Peyer's patch (tissue), 4 donors: ENCODE measurements at regions not wholly inside any gene's neighbourhood (a gene's known extent, or its start where the extent isn't known, plus 50 kb on each side); places are given as distances from the start of the nearest gene placed in this dataset.
"Not testable (repeated sequence)": the region's sequence is repeated elsewhere in the genome, so short reads cannot be mapped to it uniquely, and the experiment has no call there.

Experiments used
- POLR2A ChIP-seq, 2 donors: fragments of 450-650 bp; IDR thresholded peaks; one replicate each; pipeline ENCODE4 v1.5.1; 2017; ENCODE audit warnings: antibody characterized with exemption in 2 of 2, mild to moderate bottlenecking in 2 of 2, moderate library complexity in 2 of 2
- TF ChIP-seq, protein P1 (sequence below), 6 experiments: fragments of 450-650 bp in 4 of 6; fragments of 200-600 bp in 2 of 6; sonication (generic) in 1 of 6; IDR thresholded peaks; one replicate each; pipeline ENCODE4 v1.5.1; 2017 to 2019; ENCODE audit warnings: antibody characterized with exemption in 6 of 6, mild to moderate bottlenecking in 3 of 6, moderate library complexity in 1 of 6

DNA sequence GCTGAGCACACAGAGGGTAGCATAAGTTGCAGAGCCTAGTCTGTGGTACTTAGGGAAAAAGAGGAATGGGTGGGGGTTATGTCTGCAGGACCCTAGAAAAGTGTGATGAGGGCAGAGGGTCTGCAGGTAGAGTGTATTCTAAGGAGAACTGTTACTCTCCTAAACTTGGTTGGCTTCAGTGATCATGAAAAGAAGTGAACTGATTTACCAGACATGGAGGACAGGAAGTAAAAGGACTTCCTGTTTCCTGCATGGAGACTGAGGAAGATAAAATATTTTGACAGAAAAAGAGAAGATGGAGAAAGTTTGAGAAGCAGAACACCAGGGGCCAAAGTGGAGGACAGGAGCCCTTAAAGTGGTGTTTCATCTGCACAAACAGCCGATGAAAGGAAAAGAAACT lies 472.2 kb downstream of the TMEM121 start:
- TF ChIP-seq POLR2A (IDR thresholded peaks at IDR 0.05): not testable (repeated sequence)
- TF ChIP-seq, protein P1, sequence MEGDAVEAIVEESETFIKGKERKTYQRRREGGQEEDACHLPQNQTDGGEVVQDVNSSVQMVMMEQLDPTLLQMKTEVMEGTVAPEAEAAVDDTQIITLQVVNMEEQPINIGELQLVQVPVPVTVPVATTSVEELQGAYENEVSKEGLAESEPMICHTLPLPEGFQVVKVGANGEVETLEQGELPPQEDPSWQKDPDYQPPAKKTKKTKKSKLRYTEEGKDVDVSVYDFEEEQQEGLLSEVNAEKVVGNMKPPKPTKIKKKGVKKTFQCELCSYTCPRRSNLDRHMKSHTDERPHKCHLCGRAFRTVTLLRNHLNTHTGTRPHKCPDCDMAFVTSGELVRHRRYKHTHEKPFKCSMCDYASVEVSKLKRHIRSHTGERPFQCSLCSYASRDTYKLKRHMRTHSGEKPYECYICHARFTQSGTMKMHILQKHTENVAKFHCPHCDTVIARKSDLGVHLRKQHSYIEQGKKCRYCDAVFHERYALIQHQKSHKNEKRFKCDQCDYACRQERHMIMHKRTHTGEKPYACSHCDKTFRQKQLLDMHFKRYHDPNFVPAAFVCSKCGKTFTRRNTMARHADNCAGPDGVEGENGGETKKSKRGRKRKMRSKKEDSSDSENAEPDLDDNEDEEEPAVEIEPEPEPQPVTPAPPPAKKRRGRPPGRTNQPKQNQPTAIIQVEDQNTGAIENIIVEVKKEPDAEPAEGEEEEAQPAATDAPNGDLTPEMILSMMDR (IDR thresholded peaks at IDR 0.05): not testable (repeated sequence)
